ENCODE measurements at regions not wholly inside any gene's neighbourhood (a gene's known extent, or its start where the extent isn't known, plus 50 kb on each side); places are given as distances from the start of the nearest gene placed in this dataset.

DNA sequence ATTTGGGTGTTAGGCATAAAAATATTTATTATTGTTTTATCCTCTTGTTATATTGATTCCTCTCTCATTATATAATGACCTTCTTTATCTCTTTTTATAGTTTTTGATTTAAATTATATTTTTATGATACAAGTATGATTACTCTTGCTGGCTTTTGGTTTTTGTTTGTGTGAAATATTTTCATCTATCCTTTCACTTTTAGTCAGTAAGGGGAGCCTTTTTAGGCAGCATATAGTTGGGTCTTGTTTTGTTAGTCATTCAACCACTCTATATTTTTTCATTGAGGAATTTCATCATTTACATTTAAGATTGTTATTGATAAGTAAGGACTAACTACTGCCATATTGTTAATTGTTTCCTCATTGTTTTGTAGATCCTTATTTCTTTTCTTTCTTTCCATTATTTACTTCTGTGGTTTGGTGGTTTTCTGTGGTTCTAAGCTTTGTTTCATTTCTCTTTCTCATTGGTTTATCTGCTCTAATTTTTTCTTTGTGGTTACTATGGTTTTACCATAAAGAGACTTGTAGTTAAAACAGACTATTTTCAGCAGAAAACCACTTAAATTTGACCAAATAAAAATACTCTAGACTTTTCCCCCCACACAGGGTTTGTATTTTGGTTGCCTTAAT lies 593.1 kb downstream of the NUF2 start:
- TF ChIP-seq POLR2A (IDR thresholded peaks at IDR 0.05), result no peak
- TF ChIP-seq, protein P1, sequence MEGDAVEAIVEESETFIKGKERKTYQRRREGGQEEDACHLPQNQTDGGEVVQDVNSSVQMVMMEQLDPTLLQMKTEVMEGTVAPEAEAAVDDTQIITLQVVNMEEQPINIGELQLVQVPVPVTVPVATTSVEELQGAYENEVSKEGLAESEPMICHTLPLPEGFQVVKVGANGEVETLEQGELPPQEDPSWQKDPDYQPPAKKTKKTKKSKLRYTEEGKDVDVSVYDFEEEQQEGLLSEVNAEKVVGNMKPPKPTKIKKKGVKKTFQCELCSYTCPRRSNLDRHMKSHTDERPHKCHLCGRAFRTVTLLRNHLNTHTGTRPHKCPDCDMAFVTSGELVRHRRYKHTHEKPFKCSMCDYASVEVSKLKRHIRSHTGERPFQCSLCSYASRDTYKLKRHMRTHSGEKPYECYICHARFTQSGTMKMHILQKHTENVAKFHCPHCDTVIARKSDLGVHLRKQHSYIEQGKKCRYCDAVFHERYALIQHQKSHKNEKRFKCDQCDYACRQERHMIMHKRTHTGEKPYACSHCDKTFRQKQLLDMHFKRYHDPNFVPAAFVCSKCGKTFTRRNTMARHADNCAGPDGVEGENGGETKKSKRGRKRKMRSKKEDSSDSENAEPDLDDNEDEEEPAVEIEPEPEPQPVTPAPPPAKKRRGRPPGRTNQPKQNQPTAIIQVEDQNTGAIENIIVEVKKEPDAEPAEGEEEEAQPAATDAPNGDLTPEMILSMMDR (IDR thresholded peaks at IDR 0.05), result no peak
